Activated CD8-positive, alpha-beta memory T cell treated with anti-CD3 and anti-CD28 coated beads for 4 hours (primary cell): ENCODE measurements at regions not wholly inside any gene's neighbourhood (a gene's known extent, or its start where the extent isn't known, plus 50 kb on each side); places are given as distances from the start of the nearest gene placed in this dataset.
A peak's percentile ranks its signal among the peaks of the same experiment; 100 is the strongest.
"Not testable (repeated sequence)": the region's sequence is repeated elsewhere in the genome, so short reads cannot be mapped to it uniquely, and the experiment has no call there.

Experiments
- DNase-seq, 2 donors: peaks; one replicate each; pipeline ENCODE4 v3.0.0-alpha.2; 2020; ENCODE audit warnings: low read depth in 2 of 2

DNA sequence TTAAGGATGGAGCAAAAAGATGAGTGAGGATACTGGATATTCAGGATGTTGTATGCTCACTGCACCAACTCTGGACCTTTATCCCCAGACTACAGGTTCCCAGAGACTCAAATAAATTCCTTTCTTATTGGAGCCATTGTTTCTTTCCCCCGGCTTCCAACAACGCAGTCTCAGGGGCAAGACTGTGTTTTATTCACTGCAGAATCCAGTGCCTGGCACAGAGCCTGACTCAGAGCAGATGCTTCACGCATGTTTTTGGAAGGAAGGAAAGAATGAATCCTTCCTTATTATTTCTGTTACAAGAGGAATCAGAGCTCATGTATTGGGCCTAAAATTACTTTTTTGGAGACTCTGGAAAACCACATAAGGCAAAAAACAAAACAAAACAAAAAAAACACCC, 96.0 kb upstream of the VGLL4 start:
- DNase-seq = no peak

DNA sequence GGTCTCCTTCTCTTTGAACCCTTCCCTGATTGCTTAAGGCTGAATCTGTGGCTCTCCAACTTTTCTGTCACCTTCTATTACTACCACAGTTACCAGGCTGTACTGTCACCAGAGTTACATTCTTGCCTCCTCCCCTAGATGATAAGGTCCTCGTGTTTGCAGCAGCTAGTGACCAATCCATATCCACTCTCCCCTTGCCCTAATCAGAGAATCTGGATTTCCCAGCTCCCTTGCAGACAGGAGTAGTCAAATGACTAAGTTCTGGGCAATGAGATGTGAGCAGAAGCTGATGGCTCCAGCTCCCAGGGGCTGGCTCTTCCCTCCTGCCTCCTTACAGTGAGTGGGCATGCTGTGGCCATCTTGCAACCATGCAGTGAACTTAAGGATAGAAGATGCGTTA, 95.4 kb upstream of the VGLL4 start:
- no peak for DNase-seq

DNA sequence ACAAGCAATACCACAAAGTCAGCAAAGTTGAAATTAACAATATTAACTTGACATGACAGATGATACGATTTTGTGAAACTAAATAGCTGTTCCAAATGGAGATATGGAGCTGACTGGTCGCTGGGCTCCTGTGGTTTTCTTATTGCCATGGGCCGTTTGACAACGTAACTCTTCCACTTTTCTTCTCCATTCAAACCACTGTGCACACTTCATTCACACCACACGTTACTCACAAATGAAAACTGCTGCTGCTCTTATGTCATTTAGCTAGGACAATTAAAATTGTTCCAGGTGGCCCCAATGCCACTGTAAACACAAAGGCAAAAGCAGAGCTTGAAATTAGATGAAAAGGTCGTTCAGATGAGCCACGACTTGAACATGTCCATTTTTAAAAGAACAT, 94.0 kb upstream of the VGLL4 start:
- no peak for DNase-seq

DNA sequence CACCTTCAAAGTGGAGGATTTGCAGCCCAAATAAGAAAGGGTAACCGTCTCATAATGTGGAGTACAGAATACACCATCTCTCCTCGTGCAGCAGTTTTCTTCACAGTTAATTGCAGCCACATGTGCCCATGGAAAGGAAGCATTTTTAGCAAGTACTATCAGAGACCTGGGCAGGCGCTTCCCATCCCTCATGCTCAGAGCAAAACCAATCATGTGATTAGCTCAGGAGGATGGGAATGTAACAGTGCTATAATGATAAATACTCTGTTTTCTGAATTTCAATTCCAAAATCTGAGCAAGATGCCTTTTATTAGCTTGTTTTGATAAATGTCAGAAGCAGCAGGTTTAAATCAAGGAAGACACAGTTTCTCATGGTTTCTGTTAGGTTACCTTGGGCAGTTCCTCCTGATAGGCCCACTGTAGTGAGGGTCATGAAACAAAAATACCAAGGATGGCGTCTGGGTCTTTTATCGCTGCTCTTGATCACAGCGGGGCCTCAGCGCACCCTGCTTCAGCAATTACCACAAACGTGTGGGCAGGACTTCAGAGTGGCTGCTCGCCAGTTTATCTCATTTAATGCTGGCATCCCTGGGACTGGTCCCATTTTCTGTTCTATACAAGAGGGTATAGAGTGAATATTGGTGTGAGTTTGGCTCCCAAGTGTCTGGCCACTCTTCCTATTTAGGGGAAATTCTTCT, 92.6 kb upstream of the VGLL4 start:
- DNase-seq = no peak

DNA sequence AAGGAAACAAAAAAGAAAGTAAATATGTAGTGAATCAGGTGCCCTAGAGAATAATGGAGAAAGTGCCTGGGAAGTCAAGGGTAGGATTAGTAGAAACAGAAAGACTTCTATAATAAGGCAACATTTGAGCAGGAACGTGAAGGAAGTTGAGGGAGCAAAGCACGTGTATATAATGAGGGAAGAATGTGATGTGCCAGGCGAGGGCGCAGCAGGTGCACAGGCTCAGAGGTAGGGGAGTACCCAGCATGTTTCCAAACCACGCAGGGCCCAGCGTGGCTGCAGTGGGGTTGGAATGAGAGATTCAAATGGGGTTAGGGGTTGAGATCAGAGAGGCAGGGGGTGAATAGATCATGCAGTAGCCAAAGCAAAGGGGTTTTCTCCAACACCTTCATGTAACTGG, 91.9 kb upstream of the VGLL4 start:
- no peak for DNase-seq

DNA sequence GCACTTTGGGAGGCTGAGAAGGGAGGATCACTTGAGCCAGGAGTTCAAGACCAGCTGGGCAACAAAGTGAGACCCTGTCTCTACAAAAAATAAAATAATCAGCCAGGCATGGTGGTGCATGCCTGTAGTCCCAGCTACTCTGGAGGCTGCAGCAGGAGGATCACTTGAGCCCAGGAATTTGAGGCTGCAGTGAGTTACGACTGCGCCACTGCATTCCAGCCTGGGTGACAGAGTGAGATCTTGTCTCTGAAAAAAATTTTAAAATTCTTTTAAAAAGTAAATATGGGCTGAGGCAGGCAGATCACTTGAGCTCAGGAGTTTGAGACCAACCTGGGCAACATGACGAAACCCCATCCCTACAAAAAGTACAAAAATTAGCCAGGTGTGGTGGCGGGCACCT, 91.4 kb upstream of the VGLL4 start:
- DNase-seq = not testable (repeated sequence)

DNA sequence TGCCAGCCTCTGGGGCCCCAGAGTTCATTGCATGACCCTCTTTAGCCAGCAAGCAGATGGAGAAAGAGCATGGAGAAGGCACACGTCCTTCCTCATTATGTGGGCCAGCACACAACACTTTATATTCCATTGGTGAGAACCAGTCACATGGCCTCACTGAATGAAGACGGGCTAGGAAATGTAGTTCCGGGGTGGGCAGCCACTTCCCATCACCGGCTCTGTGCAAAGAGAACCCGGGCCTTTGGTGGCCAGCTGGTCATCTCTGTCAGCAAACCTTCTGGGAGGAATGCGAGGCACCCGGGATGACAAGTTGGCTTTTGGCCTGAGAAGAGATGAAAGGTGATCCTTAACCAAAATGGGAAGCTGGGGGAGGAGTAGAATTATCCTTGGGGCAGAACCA, 90.2 kb upstream of the VGLL4 start:
- no peak for DNase-seq

DNA sequence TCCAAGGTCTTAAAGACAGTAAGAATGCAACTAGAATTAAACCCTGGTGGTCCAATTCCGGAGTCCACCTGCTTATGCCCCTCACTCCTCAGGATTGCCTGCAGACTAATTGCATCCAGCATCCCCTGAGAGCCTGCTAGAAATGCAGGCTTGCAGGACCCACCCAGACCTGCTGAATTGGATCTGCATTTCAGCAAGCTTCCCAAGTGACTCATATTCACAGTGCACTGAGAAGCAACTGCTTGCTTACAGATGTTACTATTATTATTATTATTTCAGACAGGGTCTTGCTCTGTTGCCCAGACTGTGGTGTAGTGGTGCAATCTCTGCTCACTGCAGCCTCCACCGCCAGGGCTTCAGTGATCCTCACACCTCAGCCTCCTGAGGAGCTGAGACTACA, 83.5 kb upstream of the VGLL4 start:
- no peak for DNase-seq

DNA sequence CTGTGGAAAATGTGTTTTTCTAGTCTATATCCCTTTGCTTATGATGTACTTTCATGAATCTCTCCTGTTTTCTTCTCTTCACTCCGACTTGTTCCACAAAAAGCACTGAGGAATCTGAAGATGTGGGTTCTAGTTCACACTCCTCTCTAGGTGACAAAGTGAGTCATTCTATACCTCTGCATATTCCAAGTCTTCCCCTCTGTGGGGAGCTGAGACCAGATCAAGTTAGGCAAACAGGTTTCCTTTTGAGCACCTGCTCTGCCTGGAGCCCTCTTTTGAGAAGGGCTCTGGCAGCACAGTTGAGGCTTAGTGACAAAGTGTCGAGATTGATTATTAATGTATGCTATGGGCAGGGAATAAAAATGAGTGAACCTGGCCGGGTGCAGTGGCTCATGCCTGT, 82.4 kb upstream of the VGLL4 start:
- DNase-seq = no peak

DNA sequence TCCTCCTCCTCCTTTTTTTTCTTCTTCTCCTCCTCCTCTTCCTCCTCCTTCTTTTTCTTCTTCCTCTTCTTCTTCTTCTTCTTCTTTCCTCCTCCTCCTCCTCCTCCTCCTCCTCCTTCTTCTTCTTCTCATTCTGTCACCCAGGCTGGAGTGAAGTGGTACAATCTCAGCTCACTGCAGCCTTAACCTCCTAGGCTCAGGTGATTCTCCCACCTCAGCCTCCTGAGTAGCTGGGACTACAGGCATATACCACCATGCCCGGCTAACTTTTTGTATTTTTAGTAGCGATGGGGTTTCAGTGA, 81.6 kb upstream of the VGLL4 start:
- not testable (repeated sequence) for DNase-seq

DNA sequence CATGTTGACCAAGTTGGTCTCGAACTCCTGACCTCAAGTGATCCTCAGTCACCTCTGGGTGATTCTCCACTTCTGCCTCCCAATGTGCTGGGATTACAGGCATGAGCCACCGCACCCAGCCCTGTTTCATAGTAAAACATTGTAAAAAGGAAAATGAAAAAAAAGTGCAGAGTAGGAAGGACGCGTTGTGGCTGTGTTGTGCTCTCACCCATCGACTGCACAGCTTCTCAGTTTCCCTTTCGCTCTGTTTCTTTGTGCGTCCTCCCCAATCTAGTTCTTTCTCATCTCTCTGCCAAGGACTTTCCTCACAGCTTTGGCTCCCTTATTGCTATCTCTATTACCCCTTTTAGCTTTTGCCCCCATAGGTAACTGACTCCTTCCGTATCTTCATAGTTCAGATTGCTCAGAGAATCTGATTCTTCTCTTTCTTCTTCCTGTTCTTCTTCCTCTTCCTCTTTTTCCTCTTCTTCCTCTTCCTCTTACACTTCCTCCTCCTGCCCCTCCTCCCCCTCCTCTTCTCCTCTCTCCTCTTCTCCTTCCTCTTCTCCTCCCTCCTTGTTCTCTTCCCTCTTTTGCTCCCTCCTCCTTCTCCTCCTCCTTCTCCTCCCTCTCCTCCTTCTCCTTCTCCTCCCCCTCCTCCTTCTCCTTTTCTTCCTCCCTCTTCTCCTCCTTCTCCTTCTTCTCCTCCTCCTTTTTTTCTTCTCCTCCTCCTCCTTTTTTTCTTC, 81.1 kb upstream of the VGLL4 start:
- DNase-seq = no peak

DNA sequence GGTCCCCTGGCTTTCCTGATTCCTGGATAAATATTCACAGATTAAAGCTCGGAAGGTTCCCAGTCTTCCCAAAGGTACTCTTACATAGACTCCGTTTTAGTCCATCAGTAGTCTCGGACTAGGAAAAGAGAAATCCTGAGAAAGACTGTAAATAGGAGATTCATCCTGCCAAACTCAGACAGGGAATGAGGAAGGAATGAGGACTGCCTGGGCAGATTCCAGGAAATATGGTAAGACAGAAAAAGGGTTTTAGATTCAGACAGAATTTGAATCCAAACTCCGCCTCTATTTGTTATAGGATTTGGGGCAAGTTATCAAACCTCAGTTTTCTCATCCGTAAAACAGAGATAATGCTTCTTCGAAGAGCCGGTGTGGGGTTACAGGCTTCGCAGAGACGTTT, 77.8 kb upstream of the VGLL4 start:
- DNase-seq = no peak

DNA sequence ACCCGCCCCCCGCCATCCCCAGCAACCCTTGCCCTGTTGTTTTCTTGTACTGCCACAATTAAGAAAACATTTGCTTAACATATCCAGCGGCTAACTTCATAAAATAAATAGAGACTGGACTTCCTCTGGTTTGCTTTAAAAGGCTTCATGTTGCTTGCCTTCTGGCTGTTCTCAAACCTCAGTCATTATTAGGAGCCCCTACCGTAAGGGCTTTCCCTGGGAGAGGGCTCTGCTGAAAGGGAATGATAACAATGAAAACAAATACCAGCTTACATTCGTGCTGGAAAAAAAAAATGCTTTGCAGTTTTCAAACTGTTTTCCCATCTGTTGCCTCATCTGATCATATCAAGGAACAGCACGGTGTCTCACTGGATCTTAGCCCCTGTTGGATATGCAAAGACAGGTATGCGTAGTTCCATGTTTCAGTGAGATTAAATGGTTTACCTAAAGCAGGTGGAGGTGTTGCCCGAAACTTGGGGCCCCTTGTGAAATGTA, 77.2 kb upstream of the VGLL4 start:
- DNase-seq = no peak

DNA sequence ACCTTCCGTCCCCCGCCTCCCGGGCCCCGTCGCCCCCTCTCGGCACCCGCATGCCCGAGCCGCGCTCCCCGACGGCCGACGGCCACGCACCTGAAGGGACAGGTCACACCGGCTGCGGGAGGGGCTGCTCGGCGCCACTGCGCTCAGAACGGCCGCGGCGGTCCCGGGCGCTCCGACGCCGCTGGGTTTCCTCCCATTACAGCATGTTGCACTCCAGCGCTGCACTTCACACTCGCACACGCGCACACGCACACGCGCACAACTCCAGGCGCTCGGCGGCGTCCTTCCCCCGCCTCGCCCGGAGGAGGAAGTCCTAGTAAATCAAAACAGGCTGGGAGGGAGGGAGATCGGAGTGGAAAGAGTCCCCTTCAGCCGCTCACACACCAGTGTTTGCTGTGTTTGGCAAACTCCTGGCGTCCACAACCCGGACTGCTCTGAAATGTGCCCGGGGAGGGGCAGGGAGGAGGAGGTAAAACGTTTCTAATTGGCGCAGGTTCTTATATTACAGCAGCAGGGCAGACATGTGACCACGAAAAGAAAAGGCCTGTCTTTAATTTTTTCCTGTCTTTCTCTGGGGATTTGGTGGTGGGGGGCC, 76.7 kb upstream of the VGLL4 start:
- peak in 1 of 2 donors; percentile 2 for DNase-seq

DNA sequence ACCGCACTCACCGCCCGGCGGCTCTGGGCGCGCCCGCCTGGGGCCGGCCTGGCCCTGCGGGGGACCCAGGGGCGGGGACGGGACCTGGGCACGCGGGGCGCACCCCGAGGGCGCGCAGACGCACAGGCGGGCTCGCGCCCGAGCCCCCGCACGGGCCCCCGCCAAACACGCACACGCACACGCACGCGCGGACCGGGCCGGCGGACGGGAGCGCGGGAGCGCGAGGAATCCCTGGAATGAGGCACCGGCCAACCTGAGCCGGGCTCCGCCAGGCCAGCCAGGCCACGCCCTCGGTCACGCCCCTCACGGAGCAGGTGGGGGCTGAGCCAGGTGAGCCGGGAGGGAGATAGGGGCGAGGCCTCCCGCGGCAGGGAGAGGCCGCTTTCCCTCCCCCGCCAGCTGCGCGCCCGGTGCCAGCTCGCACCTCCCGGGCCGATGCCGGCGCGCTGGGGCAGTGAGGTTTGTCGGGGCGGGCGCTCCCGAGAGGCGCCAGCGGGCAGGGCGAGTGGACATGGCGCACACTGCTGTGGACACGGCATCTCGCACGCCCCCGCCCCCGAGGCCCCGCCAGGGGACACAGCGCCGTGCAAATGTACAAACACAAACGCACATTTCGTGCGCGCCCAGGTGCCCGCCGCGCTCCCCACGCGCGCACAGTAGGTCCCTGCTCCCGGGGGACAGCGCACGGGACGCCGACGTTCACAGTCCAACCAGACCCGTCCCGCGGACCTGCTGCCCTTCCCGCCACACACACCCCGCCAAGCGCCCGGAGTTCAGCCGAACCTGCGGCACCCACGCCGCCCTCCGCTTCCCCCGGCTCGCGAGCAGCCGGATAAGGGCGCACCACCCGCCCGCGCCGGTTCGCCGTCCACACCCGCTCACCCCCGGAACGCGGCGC, 75.9 kb upstream of the VGLL4 start:
- peak; percentile 52 to 56 for DNase-seq

DNA sequence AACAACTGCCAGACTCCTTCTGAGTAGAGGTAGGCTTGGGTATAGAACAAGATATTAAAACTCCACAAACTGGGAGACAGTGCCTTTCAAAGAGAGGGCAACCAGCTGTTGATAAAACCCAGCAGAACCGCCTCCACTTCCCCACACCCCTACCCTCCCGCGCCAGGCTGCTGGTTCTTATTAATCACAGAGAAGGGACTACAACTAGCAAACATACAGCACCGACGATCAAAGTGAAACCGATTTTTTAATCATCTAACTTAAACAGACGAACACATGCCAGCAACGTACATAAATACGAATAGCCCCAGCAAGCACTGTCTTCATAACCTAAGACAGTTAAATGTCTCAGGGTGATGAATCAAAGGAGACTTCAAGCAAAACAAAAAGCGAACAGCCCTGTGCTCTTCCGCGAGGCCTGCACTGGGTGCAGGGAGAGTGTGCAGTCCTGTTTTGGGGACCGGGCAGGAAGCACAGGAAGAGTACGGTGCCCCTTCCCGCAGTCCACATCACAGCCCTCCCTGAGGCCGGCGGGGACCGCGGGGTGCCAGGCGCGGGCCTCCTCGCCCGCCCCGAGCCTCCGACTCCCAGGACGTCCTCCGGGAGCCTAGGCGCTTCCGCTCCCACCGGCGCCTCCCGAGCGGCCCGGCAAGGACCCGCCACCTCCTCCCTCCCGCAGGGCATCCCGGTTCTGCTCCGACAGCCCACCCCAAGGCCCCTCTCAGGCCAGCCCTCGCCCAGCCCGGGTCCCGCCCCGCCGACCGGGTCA, 75.1 kb upstream of the VGLL4 start:
- DNase-seq = peak in 1 of 2 donors; percentile 8

DNA sequence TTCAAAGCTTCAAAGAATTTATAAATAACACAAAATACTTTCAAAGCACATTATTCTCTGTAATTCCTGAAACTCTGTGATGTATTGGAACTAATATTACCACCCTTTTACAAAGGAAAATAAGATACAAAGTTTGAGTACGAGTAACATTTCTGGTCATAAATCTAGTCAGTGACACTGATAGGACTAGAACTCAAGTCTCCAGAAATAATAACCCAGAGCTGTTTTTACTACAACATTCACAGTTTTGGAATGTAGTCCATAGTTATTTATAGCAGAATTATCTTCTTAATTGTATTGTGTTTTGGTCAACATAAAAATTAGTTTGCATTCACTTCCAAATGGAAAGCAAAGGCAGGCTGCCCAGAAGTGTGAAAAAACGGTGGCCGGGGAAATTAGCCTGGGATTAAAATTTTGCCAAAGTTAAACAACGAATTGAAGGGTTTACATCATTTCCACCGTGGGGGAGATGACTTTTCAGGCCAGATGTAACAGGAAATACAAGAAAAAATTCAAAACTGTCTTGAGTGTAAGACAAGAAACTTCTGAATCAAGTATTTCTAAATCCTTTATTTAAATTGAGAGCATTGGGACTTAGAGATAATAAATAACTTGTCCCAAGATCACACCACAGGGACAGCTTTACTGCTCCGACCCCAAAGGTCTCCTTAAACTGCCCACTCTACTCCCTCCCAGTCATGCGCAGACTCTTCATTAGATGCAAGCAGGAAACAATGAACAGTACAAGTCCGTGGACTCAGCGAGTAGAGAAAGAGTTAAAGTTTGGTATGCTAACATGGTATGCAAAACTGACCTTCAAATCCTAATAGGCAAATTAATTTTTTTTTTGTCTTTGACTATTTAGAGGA, 74.3 kb upstream of the VGLL4 start:
- no peak for DNase-seq

DNA sequence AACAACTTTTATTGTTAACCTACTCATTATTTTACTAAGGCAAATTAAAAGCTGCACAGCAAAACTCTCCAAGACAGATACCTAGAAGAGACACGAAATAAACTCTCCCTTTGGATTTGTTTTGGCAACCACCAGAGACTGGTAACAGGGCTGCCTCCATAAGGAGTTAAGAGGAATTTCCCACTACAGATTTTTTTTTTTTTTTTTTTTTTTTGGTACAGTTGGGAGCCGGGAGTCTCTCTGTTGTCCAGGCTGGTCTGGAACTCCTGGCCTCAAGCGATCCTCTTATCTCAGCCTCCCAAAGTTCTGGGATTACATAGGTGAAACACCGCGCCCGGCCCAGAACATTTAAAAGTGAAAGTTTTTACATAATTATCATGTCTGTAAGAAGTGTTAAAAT, 73.6 kb upstream of the VGLL4 start:
- no peak for DNase-seq

DNA sequence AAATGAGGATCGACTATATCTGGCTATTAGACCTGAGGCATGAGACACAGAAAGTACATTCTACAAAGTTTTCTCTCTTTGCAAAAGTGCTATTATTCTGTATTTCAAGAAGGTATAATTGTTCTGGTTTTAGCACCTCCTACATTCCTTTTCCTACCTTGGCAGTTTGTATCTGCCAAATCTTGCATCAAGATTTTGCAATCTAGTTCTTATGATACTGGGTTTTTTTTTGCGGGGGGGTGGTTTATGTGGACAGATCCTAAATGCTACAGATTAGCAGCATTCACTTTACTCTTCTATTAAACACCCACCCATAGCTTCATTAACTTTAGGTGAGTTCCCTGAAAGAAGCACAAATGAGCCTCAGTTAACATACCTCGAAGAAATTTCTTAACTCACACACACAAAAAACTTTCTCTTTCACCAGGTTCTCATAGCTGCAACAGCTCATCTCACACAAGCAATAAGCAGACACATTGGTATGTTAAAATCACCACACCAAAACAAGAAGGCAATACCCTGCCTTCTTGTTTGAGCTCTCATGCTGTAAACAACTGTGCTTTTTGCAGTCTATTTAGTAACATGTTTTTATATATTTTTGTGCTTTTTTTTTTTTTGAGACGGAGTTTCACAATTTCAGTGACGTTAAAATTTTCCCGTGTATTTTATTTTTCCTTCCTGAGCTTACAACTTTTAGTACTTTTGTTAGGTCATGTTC, 73.0 kb upstream of the VGLL4 start:
- DNase-seq = no peak

DNA sequence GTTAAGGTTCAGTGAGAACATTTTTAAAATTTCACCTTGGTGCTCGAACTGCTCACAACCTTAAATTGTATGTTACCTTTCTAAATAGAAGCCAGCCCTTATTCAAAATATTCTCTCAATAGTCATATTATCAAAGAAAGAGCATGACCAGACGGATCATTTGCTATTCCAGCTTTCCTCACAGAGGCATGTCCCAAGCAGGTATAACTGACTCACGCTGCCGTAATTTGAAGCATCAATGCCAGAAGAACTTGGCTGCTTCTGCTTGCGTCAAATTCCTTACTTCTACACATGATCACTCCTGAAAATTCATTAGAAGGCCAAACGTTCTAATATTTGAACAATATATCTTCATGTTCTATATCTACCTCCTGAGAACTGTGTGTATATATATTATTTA, 69.5 kb upstream of the VGLL4 start:
- no peak for DNase-seq
